ENCODE measurements at regions not wholly inside any gene's neighbourhood (a gene's known extent, or its start where the extent isn't known, plus 50 kb on each side); places are given as distances from the start of the nearest gene placed in this dataset.
"Not testable (repeated sequence)": the region's sequence is repeated elsewhere in the genome, so short reads cannot be mapped to it uniquely, and the experiment has no call there.

- no peak for DNase-seq (ENCODE audit: low read depth)
Measured at GRCh38 chr5:86536396-86536795, 81.3 kb upstream of the COX7C start.

- DNase-seq (ENCODE audit: low read depth) = no peak
Measured at GRCh38 chr5:86542532-86542931, 75.2 kb upstream of the COX7C start.

- DNase-seq (ENCODE audit: low read depth) = no peak
Measured at GRCh38 chr5:86546044-86546443, 71.7 kb upstream of the COX7C start.

- DNase-seq (ENCODE audit: low read depth) = peak; percentile 7
Measured at GRCh38 chr5:86546582-86546981, 71.2 kb upstream of the COX7C start.

- no peak for DNase-seq (ENCODE audit: low read depth)
Measured at GRCh38 chr5:86554638-86555037, 63.1 kb upstream of the COX7C start.

- DNase-seq (ENCODE audit: low read depth) = no peak
Measured at GRCh38 chr5:86557920-86558319, 59.8 kb upstream of the COX7C start.

GRCh38 chr5:86565197-86565789 is 52.4 kb upstream of the COX7C start:
- peak; percentile 29 for DNase-seq (ENCODE audit: low read depth)

- not testable (repeated sequence) for DNase-seq (ENCODE audit: low read depth)
Measured at GRCh38 chr5:86566030-86566429, 51.7 kb upstream of the COX7C start.

Data from renal cortical epithelial cell (primary cell).